ENCODE measurements at regions not wholly inside any gene's neighbourhood (a gene's known extent, or its start where the extent isn't known, plus 50 kb on each side); places are given as distances from the start of the nearest gene placed in this dataset.

DNA sequence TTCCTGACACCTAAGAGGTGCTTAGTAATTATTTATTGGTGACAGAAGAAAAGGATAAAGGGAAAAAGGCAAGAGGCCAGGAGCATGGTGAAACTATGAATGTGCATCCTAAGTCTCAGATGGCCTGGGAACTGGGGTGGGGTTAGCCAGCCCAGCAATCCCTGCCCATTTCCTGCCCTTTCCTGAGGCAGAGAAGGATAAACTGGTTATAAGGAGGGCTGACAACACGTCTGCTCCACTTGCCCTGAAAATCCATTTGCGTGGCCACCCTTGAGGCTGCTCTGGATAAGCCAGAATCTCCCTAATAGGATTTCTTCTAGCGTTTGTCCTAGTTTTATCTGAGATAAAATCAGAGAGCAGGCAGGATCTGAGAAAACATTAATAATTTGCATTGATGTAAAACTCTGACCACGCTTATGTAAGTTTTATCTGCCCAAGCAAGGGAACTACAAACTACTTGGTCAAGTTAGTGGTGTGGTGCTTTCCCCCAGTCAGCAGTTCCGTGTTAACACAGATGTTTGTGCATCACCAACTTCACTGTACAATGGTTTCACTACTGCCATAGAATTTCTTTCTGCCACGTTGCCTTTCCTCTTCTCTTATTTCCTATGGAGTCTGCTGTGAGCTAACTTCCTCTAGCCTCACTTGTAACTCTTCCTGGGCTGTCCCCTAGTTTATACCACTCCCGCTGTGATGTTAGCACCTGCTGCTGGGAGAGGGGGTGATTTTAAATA, 392.7 kb downstream of the RPS29 start:
- no peak overlapping the region for H3K27ac Mint-ChIP-seq
- H3K9me3 Mint-ChIP-seq: no peaks in the 10 kb centered on the region
- H3K4me3 Mint-ChIP-seq (ENCODE audit: low read depth): no peak overlapping the region
- no peaks in the 10 kb centered on the region for H3K4me1 Mint-ChIP-seq (ENCODE audit: low read depth)
- no peaks in the 10 kb centered on the region for H3K27me3 Mint-ChIP-seq (ENCODE audit: low read depth)
- intact Hi-C loops (cut with micrococcal nuclease): no loop called here
- DNase-seq (ENCODE audit: low spot score): no peak
- no peaks in the 10 kb centered on the region for H3K36me3 Mint-ChIP-seq (ENCODE audit: low read depth)

DNA sequence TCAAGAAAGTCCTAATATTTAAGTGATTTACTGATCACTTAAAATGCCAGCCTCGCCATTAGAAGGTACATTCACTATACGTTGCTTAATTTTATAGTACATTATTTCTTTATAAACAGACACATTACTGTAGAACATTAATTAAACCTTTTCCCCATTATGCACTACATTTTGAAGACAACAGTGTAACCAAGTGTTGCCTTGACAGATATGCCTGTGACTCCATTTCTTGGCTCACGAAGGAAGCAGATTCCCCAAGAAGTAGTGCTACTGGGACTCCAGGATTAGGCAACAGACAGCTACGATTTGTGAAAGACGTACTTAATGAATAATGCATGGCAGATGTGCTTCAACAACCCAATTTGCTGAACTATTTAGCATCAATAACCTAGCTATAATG, 394.8 kb downstream of the RPS29 start:
- Mint-ChIP-seq H3K36me3 (ENCODE audit: low read depth) (no peaks in the 10 kb centered on the region), H3K4me1 (ENCODE audit: low read depth) (no peaks in the 10 kb centered on the region), H3K9me3 (no peaks in the 10 kb centered on the region), H3K4me3 (ENCODE audit: low read depth) (no peak overlapping the region), H3K27ac (no peak overlapping the region), H3K27me3 (ENCODE audit: low read depth) (no peaks in the 10 kb centered on the region)
- DNase-seq (ENCODE audit: low spot score): no peak
- intact Hi-C loops (cut with micrococcal nuclease): no loop called here

DNA sequence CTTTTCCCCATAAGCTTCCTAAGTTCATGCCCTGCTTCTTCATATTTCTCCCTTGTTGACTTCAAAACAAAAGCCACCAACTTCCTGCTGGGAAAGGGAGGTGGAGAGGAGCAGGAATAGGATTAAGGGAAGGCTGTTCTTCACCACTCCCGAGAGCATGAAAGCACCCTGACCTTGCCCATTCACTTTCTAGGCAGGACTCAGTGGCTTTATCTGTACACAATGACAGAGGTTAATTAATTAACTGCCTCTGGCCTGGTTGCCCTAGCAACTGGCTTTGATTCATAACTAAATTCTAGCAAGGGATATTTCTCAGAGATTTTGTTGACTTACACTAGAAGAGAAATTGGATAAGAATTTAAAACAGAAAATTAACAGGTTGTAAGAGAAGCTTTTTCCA, 396.8 kb downstream of the RPS29 start:
- Mint-ChIP-seq H3K27ac (no peak overlapping the region), H3K36me3 (ENCODE audit: low read depth) (no peaks in the 10 kb centered on the region), H3K9me3 (no peaks in the 10 kb centered on the region), H3K4me1 (ENCODE audit: low read depth) (no peaks in the 10 kb centered on the region), H3K27me3 (ENCODE audit: low read depth) (no peaks in the 10 kb centered on the region), H3K4me3 (ENCODE audit: low read depth) (no peak overlapping the region)
- DNase-seq (ENCODE audit: low spot score): no peak
- intact Hi-C loops (cut with micrococcal nuclease): no loop called here

DNA sequence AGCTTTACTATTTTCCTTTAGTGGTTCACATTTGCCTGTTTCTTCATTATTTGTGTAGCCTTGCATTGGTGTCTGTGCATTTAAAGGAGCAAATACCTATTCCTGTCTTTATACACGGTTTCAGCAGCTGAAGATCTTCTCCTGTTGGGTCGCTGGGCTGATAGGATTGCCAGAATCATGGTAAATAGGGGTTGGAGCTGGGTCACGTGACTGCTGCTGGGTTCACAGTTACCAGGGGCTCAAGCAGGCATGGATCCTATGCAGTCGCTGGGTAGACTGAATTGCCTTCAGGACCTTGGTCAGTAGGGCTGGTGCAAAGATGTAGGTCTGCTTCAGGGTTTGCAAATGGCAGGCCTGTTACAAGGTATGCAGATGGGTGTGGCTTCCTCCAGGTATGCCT, 398.4 kb downstream of the RPS29 start:
- Mint-ChIP-seq H3K4me1 (ENCODE audit: low read depth) (no peaks in the 10 kb centered on the region), H3K36me3 (ENCODE audit: low read depth) (no peaks in the 10 kb centered on the region), H3K4me3 (ENCODE audit: low read depth) (no peak overlapping the region), H3K27me3 (ENCODE audit: low read depth) (no peaks in the 10 kb centered on the region), H3K27ac (no peak overlapping the region), H3K9me3 (peaks cover 2% of the 10 kb centered on the region)
- no peak for DNase-seq (ENCODE audit: low spot score)
- intact Hi-C loops (cut with micrococcal nuclease): no loop called here

DNA sequence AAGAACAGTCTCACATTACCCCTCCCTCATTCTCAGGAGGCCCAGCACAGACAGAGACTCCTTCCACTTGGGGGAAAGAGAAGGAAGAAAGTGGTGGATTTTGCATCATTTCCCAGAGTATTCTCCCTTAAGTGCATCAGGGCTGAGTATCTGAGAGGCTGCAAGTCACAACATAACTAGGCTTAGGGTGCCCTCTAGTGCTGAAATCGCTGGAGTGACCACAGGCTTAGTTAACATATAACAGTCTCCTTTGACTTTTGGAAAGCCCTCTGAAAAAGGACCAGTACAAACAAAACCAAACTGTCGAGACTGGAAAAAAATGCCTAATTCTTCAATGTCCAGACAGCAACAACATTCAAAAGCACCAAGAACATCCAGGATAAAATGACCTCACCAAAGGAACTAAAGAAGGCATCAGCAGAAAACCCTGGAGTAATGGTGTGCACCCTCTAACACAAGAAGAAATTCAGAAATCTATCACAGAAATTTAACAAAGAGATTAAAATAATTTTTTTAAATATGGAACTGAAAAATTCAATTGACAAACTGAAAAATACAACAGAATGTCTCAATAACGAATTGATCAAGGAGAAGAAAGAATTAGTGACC, 412.3 kb downstream of the RPS29 start:
- Mint-ChIP-seq H3K27me3 (ENCODE audit: low read depth) (no peaks in the 10 kb centered on the region), H3K4me3 (ENCODE audit: low read depth) (no peak overlapping the region), H3K9me3 (no peaks in the 10 kb centered on the region), H3K27ac (no peak overlapping the region), H3K36me3 (ENCODE audit: low read depth) (no peaks in the 10 kb centered on the region), H3K4me1 (ENCODE audit: low read depth) (no peaks in the 10 kb centered on the region)
- intact Hi-C loops (cut with micrococcal nuclease): loop anchor here (10.0 kb wide), 1 partner anchor 1259 kb away; no protein-coding TSS in a partner anchor
- peak; percentile 17 for DNase-seq (ENCODE audit: low spot score)

DNA sequence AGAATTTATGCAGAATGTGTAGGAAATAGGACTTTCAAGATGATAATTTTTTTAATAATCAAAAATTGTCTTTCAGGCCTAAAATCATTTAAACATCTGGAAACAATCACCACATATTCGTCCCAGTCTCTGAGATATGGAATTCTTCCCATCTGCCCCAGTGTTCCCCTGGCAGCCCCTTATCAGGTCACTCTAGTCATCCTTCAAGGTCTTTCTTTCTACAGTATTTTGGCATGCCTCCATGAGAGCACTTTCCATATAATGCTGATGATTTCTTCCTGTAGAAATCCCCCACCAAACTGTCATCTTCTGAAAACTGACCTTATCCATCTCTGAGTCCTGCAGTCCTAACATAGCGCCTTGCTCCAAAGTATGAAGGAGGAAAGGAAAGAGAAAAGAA, 422.1 kb downstream of the RPS29 start:
- no peak for DNase-seq (ENCODE audit: low spot score)
- Mint-ChIP-seq H3K36me3 (ENCODE audit: low read depth) (no peaks in the 10 kb centered on the region), H3K27ac (no peak overlapping the region), H3K4me3 (ENCODE audit: low read depth) (no peak overlapping the region), H3K27me3 (ENCODE audit: low read depth) (no peaks in the 10 kb centered on the region), H3K9me3 (no peaks in the 10 kb centered on the region), H3K4me1 (ENCODE audit: low read depth) (peaks cover 3% of the 10 kb centered on the region)
- intact Hi-C loops (cut with micrococcal nuclease): no loop called here

DNA sequence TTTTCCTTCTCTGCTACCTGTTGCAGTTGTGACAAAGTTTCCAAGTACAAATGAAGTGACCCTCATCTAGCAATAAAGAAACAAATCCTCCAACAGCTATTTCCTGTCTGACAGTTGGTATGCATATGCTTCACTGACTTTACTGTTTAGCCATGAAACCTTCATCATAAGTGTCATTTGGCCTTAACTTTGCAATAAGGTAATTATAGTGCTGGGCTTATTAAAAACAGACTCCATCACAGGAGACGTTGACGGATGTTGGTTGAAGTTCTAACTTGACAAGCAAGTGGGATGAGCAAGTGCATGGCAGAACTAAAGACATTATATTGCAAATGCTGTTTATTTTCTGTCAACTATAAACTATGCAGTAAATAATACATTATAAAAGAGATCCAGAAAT, 425.2 kb downstream of the RPS29 start:
- Mint-ChIP-seq H3K9me3 (no peaks in the 10 kb centered on the region), H3K4me3 (ENCODE audit: low read depth) (no peak overlapping the region), H3K27ac (no peak overlapping the region), H3K36me3 (ENCODE audit: low read depth) (no peaks in the 10 kb centered on the region), H3K4me1 (ENCODE audit: low read depth) (peaks cover 4% of the 10 kb centered on the region), H3K27me3 (ENCODE audit: low read depth) (no peaks in the 10 kb centered on the region)
- intact Hi-C loops (cut with micrococcal nuclease): no loop called here
- no peak for DNase-seq (ENCODE audit: low spot score)

DNA sequence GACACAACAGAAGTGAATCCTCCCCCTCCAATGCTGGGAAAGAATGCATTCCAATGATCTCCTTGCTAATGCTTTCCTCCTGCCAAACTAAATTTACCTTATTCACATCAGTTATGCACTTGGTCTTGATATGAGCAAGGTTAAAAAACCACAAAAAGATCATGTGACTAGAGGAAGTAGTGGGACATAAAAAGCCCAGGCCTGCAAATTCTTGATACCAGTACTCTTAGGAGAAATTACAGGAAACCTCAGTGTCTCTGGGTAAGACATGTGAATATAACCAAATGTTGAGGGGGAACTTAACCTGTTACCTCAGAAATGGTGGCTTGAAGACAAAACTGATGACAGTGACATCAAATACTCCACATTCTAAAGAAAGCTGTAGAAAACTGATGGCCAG, 427.1 kb downstream of the RPS29 start:
- H3K4me3 Mint-ChIP-seq (ENCODE audit: low read depth): no peak overlapping the region
- peaks cover 4% of the 10 kb centered on the region for H3K4me1 Mint-ChIP-seq (ENCODE audit: low read depth)
- no peak for DNase-seq (ENCODE audit: low spot score)
- H3K36me3 Mint-ChIP-seq (ENCODE audit: low read depth): no peaks in the 10 kb centered on the region
- no peaks in the 10 kb centered on the region for H3K27me3 Mint-ChIP-seq (ENCODE audit: low read depth)
- no peak overlapping the region for H3K27ac Mint-ChIP-seq
- intact Hi-C loops (cut with micrococcal nuclease): no loop called here
- no peaks in the 10 kb centered on the region for H3K9me3 Mint-ChIP-seq

DNA sequence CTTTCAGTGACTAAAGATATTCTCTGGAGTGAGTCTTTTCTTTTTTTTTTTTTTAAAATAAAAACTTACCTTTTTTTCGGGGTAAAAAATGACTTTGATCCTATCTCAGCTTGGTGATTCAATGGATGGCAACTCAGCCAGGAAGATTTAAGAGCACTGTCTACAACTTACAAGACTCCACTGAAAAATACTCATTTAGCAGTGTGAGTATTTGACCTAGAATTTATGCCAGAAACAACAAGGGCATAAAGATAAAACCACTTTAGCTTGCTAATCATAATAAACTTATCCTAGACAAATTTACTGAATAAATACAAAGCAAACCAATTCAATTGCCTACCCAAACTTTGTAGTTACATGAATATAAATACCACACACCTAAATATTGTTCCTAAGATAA, 446.6 kb downstream of the RPS29 start:
- intact Hi-C loops (cut with micrococcal nuclease): no loop called here
- Mint-ChIP-seq H3K4me1 (ENCODE audit: low read depth) (no peaks in the 10 kb centered on the region), H3K4me3 (ENCODE audit: low read depth) (no peak overlapping the region), H3K27ac (no peak overlapping the region), H3K27me3 (ENCODE audit: low read depth) (no peaks in the 10 kb centered on the region), H3K9me3 (no peaks in the 10 kb centered on the region), H3K36me3 (ENCODE audit: low read depth) (no peaks in the 10 kb centered on the region)
- DNase-seq (ENCODE audit: low spot score): no peak

DNA sequence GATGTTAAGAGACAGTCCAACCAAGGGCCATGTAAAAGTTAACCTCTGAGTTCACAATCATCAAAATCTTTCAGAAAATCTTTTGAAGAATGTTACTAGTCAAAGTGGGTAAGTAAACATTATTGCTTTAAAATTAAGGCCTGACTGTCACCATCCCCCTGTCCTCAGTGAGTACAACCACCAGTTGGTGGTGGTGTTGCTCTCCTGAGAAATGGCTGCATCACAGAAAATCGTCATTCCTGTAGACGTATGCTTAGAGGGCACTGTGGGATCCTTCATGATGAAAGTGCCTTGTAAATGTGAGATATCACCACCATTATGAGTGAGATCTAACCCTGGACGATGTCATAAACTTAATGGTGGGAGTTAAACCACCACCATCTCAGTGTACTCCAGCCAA, 451.2 kb downstream of the RPS29 start:
- intact Hi-C loops (cut with micrococcal nuclease): no loop called here
- H3K9me3 Mint-ChIP-seq: no peaks in the 10 kb centered on the region
- no peaks in the 10 kb centered on the region for H3K27me3 Mint-ChIP-seq (ENCODE audit: low read depth)
- no peak overlapping the region for H3K27ac Mint-ChIP-seq
- no peak for DNase-seq (ENCODE audit: low spot score)
- no peak overlapping the region for H3K4me3 Mint-ChIP-seq (ENCODE audit: low read depth)
- no peaks in the 10 kb centered on the region for H3K4me1 Mint-ChIP-seq (ENCODE audit: low read depth)
- H3K36me3 Mint-ChIP-seq (ENCODE audit: low read depth): no peaks in the 10 kb centered on the region

DNA sequence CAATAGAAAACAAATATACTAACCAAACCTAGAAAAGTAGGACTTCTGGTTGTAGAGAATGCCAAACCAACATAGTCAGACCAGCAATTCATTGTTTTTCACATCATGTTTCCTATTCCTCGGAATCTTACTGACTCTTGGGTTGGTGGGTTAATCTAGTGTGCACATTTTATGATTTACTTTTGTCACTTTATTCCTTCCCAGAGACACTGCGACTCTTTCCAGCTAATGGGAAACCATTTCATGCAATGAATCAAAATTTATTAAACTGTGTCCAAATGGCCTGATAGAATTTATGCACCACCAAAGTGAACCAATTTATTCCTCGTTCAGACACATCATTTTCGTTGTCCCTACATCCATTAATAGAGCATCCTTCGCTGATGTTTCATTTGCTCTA, 464.9 kb downstream of the RPS29 start:
- Mint-ChIP-seq H3K4me1 (ENCODE audit: low read depth) (no peaks in the 10 kb centered on the region), H3K4me3 (ENCODE audit: low read depth) (no peak overlapping the region)

DNA sequence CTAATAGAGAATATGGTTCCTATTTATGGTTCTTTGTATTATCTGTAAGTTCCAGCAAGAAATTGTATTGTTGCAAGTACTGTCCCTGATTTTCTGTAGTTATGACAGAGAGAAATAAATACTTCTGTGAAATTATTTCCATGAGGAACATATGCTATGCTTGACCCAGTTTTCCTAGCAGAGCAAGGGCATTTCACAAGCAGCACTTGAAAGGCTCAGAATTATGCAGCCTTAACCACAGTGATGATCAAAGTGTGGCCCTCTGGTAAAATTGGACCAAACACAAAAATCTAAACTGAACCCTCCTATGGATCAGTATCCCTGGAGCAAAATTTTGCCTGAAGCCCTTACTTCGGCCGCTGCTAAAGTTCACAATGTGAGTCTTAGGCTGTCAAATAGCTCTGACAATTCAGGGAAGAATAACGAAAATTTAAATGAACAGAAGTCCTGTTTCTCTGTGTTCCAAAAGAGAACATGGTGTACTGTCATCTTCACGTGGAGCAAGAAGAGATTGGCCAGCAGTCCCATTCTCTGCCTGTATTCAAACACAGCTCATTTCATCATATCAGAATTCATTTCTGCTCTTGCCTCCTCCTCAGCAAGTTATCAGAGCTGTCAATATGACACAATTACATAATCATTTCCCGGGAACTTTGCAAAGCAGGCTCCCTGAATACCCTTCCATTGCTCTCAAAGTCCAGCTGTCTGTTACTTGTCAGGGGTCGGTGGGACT, 471.9 kb downstream of the RPS29 start:
- no peak for DNase-seq (ENCODE audit: low spot score)
- Mint-ChIP-seq H3K4me1 (ENCODE audit: low read depth) (no peaks in the 10 kb centered on the region), H3K27me3 (ENCODE audit: low read depth) (no peaks in the 10 kb centered on the region), H3K4me3 (ENCODE audit: low read depth) (no peak overlapping the region), H3K27ac (no peak overlapping the region), H3K9me3 (no peaks in the 10 kb centered on the region), H3K36me3 (ENCODE audit: low read depth) (no peaks in the 10 kb centered on the region)
- intact Hi-C loops (cut with micrococcal nuclease): no loop called here

More for the DNA sequence above, 464.9 kb downstream of the RPS29 start:
- H3K27ac Mint-ChIP-seq: no peak overlapping the region
- no peaks in the 10 kb centered on the region for H3K27me3 Mint-ChIP-seq (ENCODE audit: low read depth)
- no peaks in the 10 kb centered on the region for H3K36me3 Mint-ChIP-seq (ENCODE audit: low read depth)
- DNase-seq (ENCODE audit: low spot score): no peak
- H3K9me3 Mint-ChIP-seq: no peaks in the 10 kb centered on the region
- intact Hi-C loops (cut with micrococcal nuclease): no loop called here
